Mesenchymal stem cell (in vitro differentiated cells and primary cell): ENCODE measurements at regions not wholly inside any gene's neighbourhood (a gene's known extent, or its start where the extent isn't known, plus 50 kb on each side); places are given as distances from the start of the nearest gene placed in this dataset.
A peak's percentile ranks its signal among the peaks of the same experiment; 100 is the strongest.

Source experiments
- DNase-seq: peaks from one replicate; pipeline ENCODE4 v3.0.0-alpha.2; 2013
- H2AFZ ChIP-seq: one replicate; pipeline ENCODE4 v1.6.1; 2013; ENCODE audit warnings: low read depth, mild to moderate bottlenecking, control low read depth, inconsistent platforms, low read length, moderate library complexity
- H2AK5ac ChIP-seq: 2 replicates; pipeline ENCODE4 v1.6.1; 2013; ENCODE audit warnings: low read length, moderate library complexity, mild to moderate bottlenecking, inconsistent platforms; ENCODE audit not compliant: severe bottlenecking
- H2BK120ac ChIP-seq: one replicate; pipeline ENCODE4 v1.6.1; 2013; ENCODE audit warnings: low read depth, mild to moderate bottlenecking, inconsistent platforms, low read length, moderate library complexity
- H2BK12ac ChIP-seq, 2 experiments: one replicate each; pipeline ENCODE4 v1.6.1; 2013; ENCODE audit warnings: inconsistent platforms in 2 of 2, low read length in 2 of 2, mild to moderate bottlenecking in 2 of 2, moderate library complexity in 2 of 2, control low read depth in 1 of 2
- H2BK15ac ChIP-seq: one replicate; pipeline ENCODE4 v1.6.1; 2013; ENCODE audit warnings: mild to moderate bottlenecking, low read depth, inconsistent platforms; ENCODE audit not compliant: poor library complexity, severe bottlenecking
- H2BK5ac ChIP-seq: 2 replicates; pipeline ENCODE4 v1.6.1; 2013; ENCODE audit warnings: low read depth, mild to moderate bottlenecking, low read length, control low read depth, inconsistent platforms; ENCODE audit not compliant: poor library complexity, severe bottlenecking
- H3K14ac ChIP-seq, 2 experiments: one replicate each; pipeline ENCODE4 v1.6.1; 2013; ENCODE audit warnings: inconsistent platforms in 2 of 2, low read length in 2 of 2, control low read depth in 1 of 2, mild to moderate bottlenecking in 1 of 2, moderate library complexity in 1 of 2
- H3K18ac ChIP-seq, 2 experiments: one replicate each; pipeline ENCODE4 v1.6.1; 2013; ENCODE audit warnings: inconsistent platforms in 2 of 2, low read length in 2 of 2, control low read depth in 1 of 2, low read depth in 1 of 2, mild to moderate bottlenecking in 1 of 2
- H3K23ac ChIP-seq, 2 experiments: one replicate each; pipeline ENCODE4 v1.6.1; 2013; ENCODE audit warnings: inconsistent platforms in 2 of 2, low read length in 2 of 2, mild to moderate bottlenecking in 2 of 2, moderate library complexity in 2 of 2, control low read depth in 1 of 2
- H3K27ac ChIP-seq: 2 replicates; pipeline ENCODE4 v1.5.1; 2013; ENCODE audit warnings: mild to moderate bottlenecking, moderate library complexity, low read length, control low read depth, inconsistent platforms; ENCODE audit not compliant: poor library complexity, severe bottlenecking
- H3K27me3 ChIP-seq, 2 experiments: 2 replicates each; pipeline versions ENCODE4 v1.6.1 to v1.7.0; 2013; ENCODE audit warnings: low read length in 2 of 2, mild to moderate bottlenecking in 2 of 2, moderate library complexity in 2 of 2, control low read depth in 1 of 2, inconsistent platforms in 1 of 2; ENCODE audit not compliant: control insufficient read depth in 1 of 2, insufficient read depth in 1 of 2
- H3K36me3 ChIP-seq, 2 experiments: 2 replicates each; pipeline versions ENCODE4 v1.6.1 to v1.7.0; 2013; ENCODE audit warnings: low read length in 2 of 2, control low read depth in 1 of 2, inconsistent platforms in 1 of 2, low read depth in 1 of 2, mild to moderate bottlenecking in 1 of 2; ENCODE audit not compliant: insufficient read depth in 2 of 2, control insufficient read depth in 1 of 2
- H3K4ac ChIP-seq, 2 experiments: one replicate each; pipeline ENCODE4 v1.6.1; 2013; ENCODE audit warnings: inconsistent platforms in 2 of 2, low read length in 2 of 2, mild to moderate bottlenecking in 2 of 2, moderate library complexity in 2 of 2, control low read depth in 1 of 2, low read depth in 1 of 2
- H3K4me1 ChIP-seq: 2 replicates; pipeline ENCODE4 v1.6.1; 2013; ENCODE audit warnings: low read depth, low read length, control low read depth; ENCODE audit not compliant: control insufficient read depth, insufficient read depth
- H3K4me2 ChIP-seq: 2 replicates; pipeline ENCODE4 v1.6.1; 2013; ENCODE audit warnings: low read length, mild to moderate bottlenecking, inconsistent platforms; ENCODE audit not compliant: poor library complexity, severe bottlenecking
- H3K4me3 ChIP-seq, 2 experiments: 2 replicates each; pipeline versions ENCODE4 v1.5.1 to v1.7.0; 2013; ENCODE audit warnings: low read length in 2 of 2, mild to moderate bottlenecking in 2 of 2, control low read depth in 1 of 2, low read depth in 1 of 2; ENCODE audit not compliant: insufficient read depth in 1 of 2
- H3K79me1 ChIP-seq: replicated peaks from 2 replicates; pipeline ENCODE4 v1.6.1; 2013; ENCODE audit warnings: mild to moderate bottlenecking, control low read depth, low read length, inconsistent platforms; ENCODE audit not compliant: poor library complexity, severe bottlenecking
- H3K9ac ChIP-seq: 2 replicates; pipeline ENCODE4 v1.7.0; 2013; ENCODE audit warnings: mild to moderate bottlenecking, low read length, moderate library complexity
- H3K9me3 ChIP-seq: 2 replicates; pipeline ENCODE4 v1.7.0; 2013; ENCODE audit warnings: mild to moderate bottlenecking, low read length; ENCODE audit not compliant: control insufficient read depth
- H4K8ac ChIP-seq: one replicate; pipeline ENCODE4 v1.6.1; 2013; ENCODE audit warnings: inconsistent platforms, mild to moderate bottlenecking, low read length, moderate library complexity
- H4K91ac ChIP-seq: one replicate; pipeline ENCODE4 v1.6.1; 2013; ENCODE audit warnings: mild to moderate bottlenecking, low read length, inconsistent platforms
- WGBS: methylation state at CpG from one replicate; pipeline ENCODE4 v1.1.7; 2013; ENCODE audit warnings: mixed read lengths; 5-methylcytosine and 5-hydroxymethylcytosine counted together

GRCh38 chr12:131577766-131578165 lies 133.1 kb upstream of the SFSWAP start:
- no peaks in the 10 kb centered on the region for H3K79me1 ChIP-seq
- H3K4me2 ChIP-seq = no peak overlapping the region

DNA sequence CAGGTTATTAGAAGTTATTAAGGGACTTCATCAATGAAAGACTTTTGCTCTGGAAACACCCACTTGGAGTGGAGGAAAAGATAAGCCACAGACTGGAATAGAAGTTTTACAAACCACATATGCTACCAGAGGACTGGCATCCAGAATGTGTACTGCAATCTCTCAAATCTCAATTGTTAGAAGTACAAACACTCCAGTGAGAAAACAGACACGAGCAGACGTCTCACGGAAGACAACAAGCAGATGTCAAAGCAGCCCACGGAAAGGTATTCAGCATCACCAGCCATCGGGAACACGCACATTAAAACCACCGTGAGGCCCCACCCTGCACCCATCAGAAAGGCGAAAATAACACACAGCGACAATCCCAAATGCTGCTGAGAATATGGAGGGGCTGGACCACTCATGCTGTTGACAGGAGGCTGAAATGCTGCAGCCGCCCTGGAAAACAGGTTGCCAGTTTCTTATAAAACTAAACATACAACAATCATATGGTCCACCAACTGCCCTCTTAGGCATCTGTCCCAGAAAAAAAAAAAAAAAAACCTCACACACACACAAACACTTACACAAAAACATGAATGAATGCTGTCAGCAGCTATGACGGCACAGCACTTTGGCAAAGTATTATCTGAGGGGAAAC lies 131.9 kb upstream of the SFSWAP start:
- Histone ChIP-seq H3K9me3 (no peaks in the 10 kb centered on the region), H2BK5ac (no peak overlapping the region), H2BK15ac (no peak overlapping the region), H2AK5ac (no peak overlapping the region), H3K4me2 (no peak overlapping the region), H3K4me1 (no peaks in the 10 kb centered on the region), H3K4ac (no peak overlapping the region), H2BK12ac (no peak overlapping the region), H3K18ac (no peak overlapping the region), H3K79me1 (no peaks in the 10 kb centered on the region), H2BK120ac (no peak overlapping the region), H3K23ac (no peak overlapping the region), H4K8ac (no peak overlapping the region), H3K14ac (no peak overlapping the region), H3K36me3 (no peaks in the 10 kb centered on the region), H3K9ac (no peak overlapping the region), H3K4me3 (no peak overlapping the region), H3K27me3 (peaks cover 6 to 34% of the 10 kb centered on the region in 2 experiments), H2AFZ (no peak overlapping the region), H4K91ac (no peak overlapping the region), H3K27ac (no peak overlapping the region)
- WGBS = 75% methylated on average over 11 of the region's 11 CpGs
- no peak for DNase-seq

More at GRCh38 chr12:131577766-131578165, 133.1 kb upstream of the SFSWAP start:
- no peak for DNase-seq
- Histone ChIP-seq H3K36me3 (no peaks in the 10 kb centered on the region), H2BK12ac (no peak overlapping the region), H4K8ac (no peak overlapping the region), H4K91ac (no peak overlapping the region), H3K27ac (no peak overlapping the region), H3K9ac (no peak overlapping the region), H3K9me3 (no peaks in the 10 kb centered on the region), H3K27me3 (peaks cover 7 to 34% of the 10 kb centered on the region in 2 experiments), H2AFZ (no peak overlapping the region), H3K23ac (no peak overlapping the region), H3K4me3 (no peak overlapping the region), H3K14ac (no peak overlapping the region), H3K4me1 (no peaks in the 10 kb centered on the region), H2BK120ac (no peak overlapping the region), H2AK5ac (no peak overlapping the region), H2BK15ac (no peak overlapping the region), H2BK5ac (no peak overlapping the region), H3K18ac (no peak overlapping the region), H3K4ac (no peak overlapping the region)
- WGBS = 72% methylated on average over 6 of the region's 6 CpGs

- Histone ChIP-seq H3K79me1 (no peaks in the 10 kb centered on the region), H2AK5ac (no peak overlapping the region), H3K23ac (no peak overlapping the region), H3K27ac (no peak overlapping the region), H3K9me3 (no peaks in the 10 kb centered on the region), H3K27me3 (peaks cover 0 to 29% of the 10 kb centered on the region in 2 experiments), H3K14ac (peak overlapping the region in 1 of 2 experiments; percentile 2), H3K4me1 (no peaks in the 10 kb centered on the region), H4K91ac (no peak overlapping the region), H3K9ac (no peak overlapping the region), H3K36me3 (no peaks in the 10 kb centered on the region), H2BK12ac (no peak overlapping the region), H2BK120ac (no peak overlapping the region), H3K4ac (no peak overlapping the region), H3K18ac (no peak overlapping the region), H2BK15ac (no peak overlapping the region), H3K4me2 (no peak overlapping the region), H2BK5ac (no peak overlapping the region), H3K4me3 (peak overlapping the region in 1 of 2 experiments; percentile 21), H2AFZ (no peak overlapping the region), H4K8ac (peak overlapping the region; percentile 60)
- no peak for DNase-seq
- 72% methylated on average over 18 of the region's 20 CpGs for WGBS
Observed at GRCh38 chr12:131583090-131583712, 127.7 kb upstream of the SFSWAP start.

- no peak overlapping the region for H3K23ac ChIP-seq
- H2BK5ac ChIP-seq = no peak overlapping the region
- H3K27me3 ChIP-seq = peaks cover 0 to 25% of the 10 kb centered on the region in 2 experiments
- 66% methylated on average over 9 of the region's 9 CpGs for WGBS
- no peak overlapping the region for H2BK12ac ChIP-seq
- H4K8ac ChIP-seq = no peak overlapping the region
- DNase-seq = no peak
- H3K18ac ChIP-seq = no peak overlapping the region
- peaks cover 1% of the 10 kb centered on the region for H3K4me1 ChIP-seq
- H2BK120ac ChIP-seq = no peak overlapping the region
- no peaks in the 10 kb centered on the region for H3K9me3 ChIP-seq
- no peak overlapping the region for H3K4me3 ChIP-seq
- no peak overlapping the region for H2AK5ac ChIP-seq
- H3K27ac ChIP-seq = no peak overlapping the region
- H3K4me2 ChIP-seq = no peak overlapping the region
- H3K9ac ChIP-seq = no peak overlapping the region
- no peak overlapping the region for H3K14ac ChIP-seq
- H2BK15ac ChIP-seq = no peak overlapping the region
- H4K91ac ChIP-seq = no peak overlapping the region
- H3K36me3 ChIP-seq = no peaks in the 10 kb centered on the region
- no peaks in the 10 kb centered on the region for H3K79me1 ChIP-seq
- H2AFZ ChIP-seq = no peak overlapping the region
- H3K4ac ChIP-seq = no peak overlapping the region
Observed at GRCh38 chr12:131586269-131586668, 124.6 kb upstream of the SFSWAP start.
